ENCODE measurements at regions not wholly inside any gene's neighbourhood (a gene's known extent, or its start where the extent isn't known, plus 50 kb on each side); places are given as distances from the start of the nearest gene placed in this dataset.

DNA sequence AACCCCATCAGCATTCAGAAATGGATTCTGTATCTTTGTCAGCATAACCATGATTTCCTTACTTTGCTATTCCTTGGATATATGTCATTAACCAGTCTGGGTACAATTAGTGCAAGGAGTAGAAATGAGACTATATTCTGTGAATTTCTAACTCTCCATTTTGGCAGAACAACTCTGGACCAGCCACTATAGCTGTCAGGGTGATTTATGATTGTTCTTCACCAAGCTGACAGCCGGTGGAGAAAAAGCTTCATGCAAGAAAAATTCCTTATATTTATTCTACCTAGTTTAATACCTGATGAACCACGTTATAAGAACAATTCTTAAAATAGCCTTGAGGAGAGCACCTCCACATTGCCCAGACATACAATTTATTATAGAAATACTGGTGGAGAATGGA is 431.2 kb upstream of the TCF4 start:
- Histone ChIP-seq H3K27me3 (ENCODE audit: control insufficient read depth in 3 of 3, insufficient read depth in 3 of 3, low read length in 3 of 3) (no peaks in the 10 kb centered on the region), H3K36me3 (ENCODE audit: control insufficient read depth in 3 of 3, insufficient read depth in 3 of 3, low read length in 3 of 3) (no peaks in the 10 kb centered on the region), H3K9me3 (ENCODE audit: control insufficient read depth in 3 of 3, low read length in 3 of 3) (no peaks in the 10 kb centered on the region), H3K9ac (ENCODE audit: low read depth in 1 of 3, low read length in 3 of 3) (no peak overlapping the region), H3K4me3 (ENCODE audit: low read length in 3 of 3) (no peak overlapping the region), H3K4me1 (ENCODE audit: control insufficient read depth in 3 of 3, insufficient read depth in 3 of 3, low read length in 3 of 3) (no peaks in the 10 kb centered on the region), H3K27ac (ENCODE audit: low read depth, low read length) (no peak overlapping the region)

DNA sequence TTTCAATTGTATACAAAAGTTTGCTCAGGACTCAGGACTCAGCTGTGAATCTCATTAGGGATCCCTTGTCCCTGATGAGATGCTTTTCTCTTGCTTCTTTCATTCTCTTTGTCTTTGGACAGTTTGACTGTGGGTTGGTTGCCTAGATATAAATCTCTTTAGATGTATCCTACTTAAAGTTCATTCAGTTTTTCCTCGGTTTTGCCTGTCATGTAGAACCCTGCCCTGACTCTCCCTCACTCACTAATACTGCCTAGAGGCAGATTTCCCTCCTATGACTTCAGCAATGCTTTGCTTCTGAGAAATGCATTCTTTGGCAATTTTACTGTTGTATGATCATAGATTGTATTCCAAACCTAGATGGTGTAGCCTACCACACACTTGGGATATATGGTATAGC is 421.4 kb upstream of the TCF4 start:
- Histone ChIP-seq H3K9ac (ENCODE audit: low read depth in 1 of 3, low read length in 3 of 3) (no peak overlapping the region), H3K4me1 (ENCODE audit: control insufficient read depth in 3 of 3, insufficient read depth in 3 of 3, low read length in 3 of 3) (no peaks in the 10 kb centered on the region), H3K27me3 (ENCODE audit: control insufficient read depth in 3 of 3, insufficient read depth in 3 of 3, low read length in 3 of 3) (no peaks in the 10 kb centered on the region), H3K4me3 (ENCODE audit: low read length in 3 of 3) (no peak overlapping the region), H3K9me3 (ENCODE audit: control insufficient read depth in 3 of 3, low read length in 3 of 3) (no peaks in the 10 kb centered on the region), H3K36me3 (ENCODE audit: control insufficient read depth in 3 of 3, insufficient read depth in 3 of 3, low read length in 3 of 3) (no peaks in the 10 kb centered on the region), H3K27ac (ENCODE audit: low read depth, low read length) (no peak overlapping the region)

DNA sequence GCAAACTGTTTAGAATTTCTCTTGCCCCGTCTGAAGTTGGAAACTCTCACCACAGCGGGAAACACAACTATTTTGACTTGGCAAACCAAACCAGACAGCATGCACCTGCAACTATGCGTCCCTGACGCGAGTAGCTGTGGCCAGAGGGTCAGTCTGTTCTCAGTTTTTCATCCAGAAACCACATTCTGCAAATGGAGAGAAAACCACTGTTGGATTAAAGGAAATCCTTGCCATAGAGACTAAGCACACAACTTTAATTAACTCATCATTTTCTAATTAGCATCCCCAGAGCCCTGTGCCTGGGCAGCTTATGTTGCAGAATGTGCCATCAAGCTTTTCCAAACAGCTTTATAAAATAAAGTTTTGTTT is 415.7 kb upstream of the TCF4 start:
- H3K27me3 ChIP-seq (ENCODE audit: control insufficient read depth in 3 of 3, insufficient read depth in 3 of 3, low read length in 3 of 3), result no peaks in the 10 kb centered on the region

DNA sequence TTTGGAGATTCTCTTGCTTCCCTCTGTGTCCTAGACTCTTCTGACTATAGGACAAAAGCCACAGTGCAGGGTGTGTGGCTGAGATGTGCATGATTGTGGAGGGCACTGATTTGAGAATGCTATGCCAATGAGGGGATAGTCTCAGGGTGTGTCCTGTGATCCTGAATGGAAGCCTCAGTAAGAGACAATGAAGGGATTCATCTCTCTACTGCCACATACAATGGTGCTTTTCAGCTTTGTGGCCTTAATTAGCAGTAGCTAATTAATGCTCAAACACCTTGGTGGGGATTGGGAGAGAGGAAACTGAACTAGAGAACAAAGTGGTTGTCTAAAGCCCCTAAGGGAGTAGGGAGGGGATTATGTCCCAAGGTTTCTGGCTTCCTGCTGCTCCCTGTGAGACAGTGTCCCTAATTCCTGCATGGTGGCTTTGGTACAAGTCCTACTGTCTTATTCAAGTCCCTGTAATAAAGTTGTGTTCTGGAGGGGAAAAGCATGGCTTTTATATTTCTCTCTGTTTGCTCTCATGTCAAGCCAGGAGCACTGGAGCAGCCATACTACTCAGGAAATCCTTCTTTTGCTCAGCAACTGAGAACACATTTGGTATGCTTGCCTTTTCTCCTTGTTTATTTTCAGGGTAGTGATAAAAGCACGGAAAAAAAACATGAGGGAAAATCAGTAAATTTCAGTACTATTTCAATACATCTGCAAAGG is 415.2 kb upstream of the TCF4 start:
- no peak overlapping the region for H3K27ac ChIP-seq (ENCODE audit: low read depth, low read length)

More for the DNA sequence above, 415.7 kb upstream of the TCF4 start:
- H3K36me3 ChIP-seq (ENCODE audit: control insufficient read depth in 3 of 3, insufficient read depth in 3 of 3, low read length in 3 of 3), result no peaks in the 10 kb centered on the region
- H3K9me3 ChIP-seq (ENCODE audit: control insufficient read depth in 3 of 3, low read length in 3 of 3), result no peaks in the 10 kb centered on the region
- H3K27ac ChIP-seq (ENCODE audit: low read depth, low read length), result no peak overlapping the region
- no peak overlapping the region for H3K4me3 ChIP-seq (ENCODE audit: low read length in 3 of 3)
- no peak overlapping the region for H3K9ac ChIP-seq (ENCODE audit: low read depth in 1 of 3, low read length in 3 of 3)
- no peaks in the 10 kb centered on the region for H3K4me1 ChIP-seq (ENCODE audit: control insufficient read depth in 3 of 3, insufficient read depth in 3 of 3, low read length in 3 of 3)

DNA sequence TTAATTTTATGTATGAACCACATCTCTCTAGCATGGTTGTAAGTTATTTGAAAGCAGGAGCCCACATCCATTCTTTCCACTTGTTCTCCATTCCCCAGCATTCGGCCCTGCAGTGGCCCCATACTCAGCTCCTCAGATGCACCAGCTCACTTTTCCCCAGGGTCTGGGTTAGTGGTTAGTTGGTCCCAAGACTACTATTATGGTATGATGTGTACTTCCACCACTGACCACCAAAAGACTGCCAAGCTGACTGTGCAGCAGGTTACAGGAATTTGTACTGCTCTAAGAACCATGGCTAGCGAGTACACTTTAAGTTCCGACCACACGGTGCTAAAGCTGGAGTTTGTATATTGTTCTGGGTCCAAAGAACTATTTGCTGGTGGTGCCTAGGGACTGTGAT is 413.6 kb upstream of the TCF4 start:
- H3K9me3 ChIP-seq (ENCODE audit: control insufficient read depth in 3 of 3, low read length in 3 of 3), result no peaks in the 10 kb centered on the region
- no peak overlapping the region for H3K9ac ChIP-seq (ENCODE audit: low read depth in 1 of 3, low read length in 3 of 3)
- no peak overlapping the region for H3K4me3 ChIP-seq (ENCODE audit: low read length in 3 of 3)
- H3K36me3 ChIP-seq (ENCODE audit: control insufficient read depth in 3 of 3, insufficient read depth in 3 of 3, low read length in 3 of 3), result no peaks in the 10 kb centered on the region
- H3K27ac ChIP-seq (ENCODE audit: low read depth, low read length), result no peak overlapping the region
- H3K27me3 ChIP-seq (ENCODE audit: control insufficient read depth in 3 of 3, insufficient read depth in 3 of 3, low read length in 3 of 3), result no peaks in the 10 kb centered on the region
- peaks cover 0 to 10% (median 6%) of the 10 kb centered on the region in 3 donors for H3K4me1 ChIP-seq (ENCODE audit: control insufficient read depth in 3 of 3, insufficient read depth in 3 of 3, low read length in 3 of 3)

More for the DNA sequence above, 415.2 kb upstream of the TCF4 start:
- no peaks in the 10 kb centered on the region for H3K36me3 ChIP-seq (ENCODE audit: control insufficient read depth in 3 of 3, insufficient read depth in 3 of 3, low read length in 3 of 3)
- no peaks in the 10 kb centered on the region for H3K9me3 ChIP-seq (ENCODE audit: control insufficient read depth in 3 of 3, low read length in 3 of 3)
- H3K4me1 ChIP-seq (ENCODE audit: control insufficient read depth in 3 of 3, insufficient read depth in 3 of 3, low read length in 3 of 3), result peaks cover 0 to 3% (median 0%) of the 10 kb centered on the region in 3 donors
- no peak overlapping the region for H3K4me3 ChIP-seq (ENCODE audit: low read length in 3 of 3)
- H3K9ac ChIP-seq (ENCODE audit: low read depth in 1 of 3, low read length in 3 of 3), result no peak overlapping the region
- no peaks in the 10 kb centered on the region for H3K27me3 ChIP-seq (ENCODE audit: control insufficient read depth in 3 of 3, insufficient read depth in 3 of 3, low read length in 3 of 3)

DNA sequence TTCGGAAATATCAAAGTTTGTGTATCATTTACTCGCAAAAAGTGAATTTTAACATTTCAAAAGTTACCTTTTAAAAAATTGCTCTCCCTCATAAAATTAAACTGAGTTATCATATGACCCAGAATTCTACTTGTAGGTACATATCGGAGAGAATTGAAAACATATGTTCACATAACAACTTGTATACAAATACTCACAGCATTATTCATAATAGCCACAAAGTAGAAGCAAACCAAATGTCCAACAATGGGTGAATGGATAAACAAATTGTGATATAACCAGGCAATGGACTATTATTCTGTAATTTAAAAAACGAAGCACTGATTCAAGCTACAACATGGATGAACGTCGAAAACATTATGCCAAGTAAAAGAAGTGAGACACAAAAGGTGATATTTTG is 412.0 kb upstream of the TCF4 start:
- no peaks in the 10 kb centered on the region for H3K27me3 ChIP-seq (ENCODE audit: control insufficient read depth in 3 of 3, insufficient read depth in 3 of 3, low read length in 3 of 3)
- no peak overlapping the region for H3K27ac ChIP-seq (ENCODE audit: low read depth, low read length)

DNA sequence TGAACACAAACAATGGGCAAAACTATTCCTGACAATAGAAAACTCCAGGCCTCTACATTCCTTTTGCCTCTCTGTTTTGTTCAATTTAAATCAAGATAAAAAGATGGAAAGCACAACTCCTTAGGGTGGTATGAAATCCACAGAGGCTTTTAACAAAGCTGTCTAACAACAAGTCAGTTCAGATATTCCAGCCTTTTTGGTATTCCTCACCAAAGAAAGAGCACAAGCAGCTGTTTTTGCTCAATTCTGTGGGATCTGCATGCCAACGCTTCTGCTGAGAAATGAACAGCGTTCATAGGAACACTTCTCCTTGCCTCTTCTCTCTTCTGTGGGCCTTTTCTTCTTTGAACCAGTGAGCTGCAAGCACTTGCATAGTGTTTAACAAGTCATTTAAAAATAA is 411.6 kb upstream of the TCF4 start:
- Histone ChIP-seq H3K4me3 (ENCODE audit: low read length in 3 of 3) (no peak overlapping the region), H3K36me3 (ENCODE audit: control insufficient read depth in 3 of 3, insufficient read depth in 3 of 3, low read length in 3 of 3) (no peaks in the 10 kb centered on the region), H3K27ac (ENCODE audit: low read depth, low read length) (no peak overlapping the region), H3K27me3 (ENCODE audit: control insufficient read depth in 3 of 3, insufficient read depth in 3 of 3, low read length in 3 of 3) (no peaks in the 10 kb centered on the region), H3K9ac (ENCODE audit: low read depth in 1 of 3, low read length in 3 of 3) (no peak overlapping the region), H3K9me3 (ENCODE audit: control insufficient read depth in 3 of 3, low read length in 3 of 3) (no peaks in the 10 kb centered on the region), H3K4me1 (ENCODE audit: control insufficient read depth in 3 of 3, insufficient read depth in 3 of 3, low read length in 3 of 3) (peaks cover 0 to 10% (median 6%) of the 10 kb centered on the region in 3 donors)

More for the DNA sequence above, 412.0 kb upstream of the TCF4 start:
- Histone ChIP-seq H3K9ac (ENCODE audit: low read depth in 1 of 3, low read length in 3 of 3) (no peak overlapping the region), H3K9me3 (ENCODE audit: control insufficient read depth in 3 of 3, low read length in 3 of 3) (no peaks in the 10 kb centered on the region), H3K4me1 (ENCODE audit: control insufficient read depth in 3 of 3, insufficient read depth in 3 of 3, low read length in 3 of 3) (peaks cover 0 to 10% (median 6%) of the 10 kb centered on the region in 3 donors), H3K4me3 (ENCODE audit: low read length in 3 of 3) (no peak overlapping the region), H3K36me3 (ENCODE audit: control insufficient read depth in 3 of 3, insufficient read depth in 3 of 3, low read length in 3 of 3) (no peaks in the 10 kb centered on the region)

DNA sequence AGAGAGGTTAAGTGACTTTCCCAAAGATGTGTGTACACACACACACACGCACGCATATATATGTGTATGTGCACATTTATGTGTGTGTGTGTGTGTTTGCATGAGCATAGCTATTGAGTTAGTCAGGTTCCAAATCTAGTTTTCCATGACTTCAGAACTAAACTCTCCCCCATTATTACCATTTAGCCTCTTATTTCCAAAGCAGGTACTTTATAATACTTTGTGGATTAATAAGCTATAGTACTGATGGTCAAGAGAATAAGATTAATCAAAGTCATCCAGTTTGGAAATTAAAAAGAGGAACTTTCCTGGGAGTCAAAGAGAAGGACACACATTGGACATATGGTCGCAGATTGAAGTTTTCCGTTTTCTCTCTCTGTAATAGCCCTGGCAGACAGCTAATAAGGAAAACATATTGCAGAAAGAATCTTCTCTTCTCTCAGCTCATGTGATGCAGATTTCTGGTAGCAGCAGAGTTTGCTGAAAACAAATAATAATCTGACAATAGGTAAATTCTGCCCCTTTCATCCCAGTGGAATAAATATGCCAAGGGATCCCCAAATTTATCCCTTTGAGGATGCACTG is 410.9 kb upstream of the TCF4 start:
- no peaks in the 10 kb centered on the region for H3K36me3 ChIP-seq (ENCODE audit: control insufficient read depth in 3 of 3, insufficient read depth in 3 of 3, low read length in 3 of 3)
- no peaks in the 10 kb centered on the region for H3K9me3 ChIP-seq (ENCODE audit: control insufficient read depth in 3 of 3, low read length in 3 of 3)
- no peaks in the 10 kb centered on the region for H3K27me3 ChIP-seq (ENCODE audit: control insufficient read depth in 3 of 3, insufficient read depth in 3 of 3, low read length in 3 of 3)
- H3K4me3 ChIP-seq (ENCODE audit: low read length in 3 of 3), result no peak overlapping the region
- peaks cover 0 to 10% (median 6%) of the 10 kb centered on the region in 3 donors for H3K4me1 ChIP-seq (ENCODE audit: control insufficient read depth in 3 of 3, insufficient read depth in 3 of 3, low read length in 3 of 3)
- H3K27ac ChIP-seq (ENCODE audit: low read depth, low read length), result no peak overlapping the region
- no peak overlapping the region for H3K9ac ChIP-seq (ENCODE audit: low read depth in 1 of 3, low read length in 3 of 3)

DNA sequence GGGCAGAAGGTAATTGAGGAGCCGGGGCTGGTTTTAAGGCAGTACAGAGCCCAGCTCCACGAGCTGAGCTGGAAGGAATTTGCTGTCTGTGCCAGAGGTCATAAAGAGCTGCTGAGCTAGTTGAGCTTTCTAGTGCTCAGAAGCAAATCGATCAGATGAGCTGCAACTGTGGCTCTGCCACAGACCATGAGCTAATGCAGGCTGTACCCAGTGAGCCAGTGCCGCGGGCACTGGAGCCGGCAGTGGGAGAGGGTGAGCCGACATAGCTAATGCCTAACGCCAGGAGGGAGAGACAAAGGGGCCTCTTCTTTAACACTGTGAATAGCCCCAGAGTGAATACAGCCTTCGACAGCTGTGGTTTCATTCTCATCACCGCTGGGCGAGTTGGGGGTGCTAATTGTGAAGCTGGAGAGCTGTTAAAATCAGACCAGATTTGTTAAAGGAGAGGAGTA is 410.1 kb upstream of the TCF4 start:
- no peak overlapping the region for H3K27ac ChIP-seq (ENCODE audit: low read depth, low read length)
- peaks cover 0 to 10% (median 6%) of the 10 kb centered on the region in 3 donors for H3K4me1 ChIP-seq (ENCODE audit: control insufficient read depth in 3 of 3, insufficient read depth in 3 of 3, low read length in 3 of 3)
- H3K4me3 ChIP-seq (ENCODE audit: low read length in 3 of 3), result peak overlapping the region; percentile 3 to 55 (median 35)
- H3K9me3 ChIP-seq (ENCODE audit: control insufficient read depth in 3 of 3, low read length in 3 of 3), result no peaks in the 10 kb centered on the region
- H3K9ac ChIP-seq (ENCODE audit: low read depth in 1 of 3, low read length in 3 of 3), result peak overlapping the region; percentile 11 to 43 (median 35)
- no peaks in the 10 kb centered on the region for H3K27me3 ChIP-seq (ENCODE audit: control insufficient read depth in 3 of 3, insufficient read depth in 3 of 3, low read length in 3 of 3)
- no peaks in the 10 kb centered on the region for H3K36me3 ChIP-seq (ENCODE audit: control insufficient read depth in 3 of 3, insufficient read depth in 3 of 3, low read length in 3 of 3)

DNA sequence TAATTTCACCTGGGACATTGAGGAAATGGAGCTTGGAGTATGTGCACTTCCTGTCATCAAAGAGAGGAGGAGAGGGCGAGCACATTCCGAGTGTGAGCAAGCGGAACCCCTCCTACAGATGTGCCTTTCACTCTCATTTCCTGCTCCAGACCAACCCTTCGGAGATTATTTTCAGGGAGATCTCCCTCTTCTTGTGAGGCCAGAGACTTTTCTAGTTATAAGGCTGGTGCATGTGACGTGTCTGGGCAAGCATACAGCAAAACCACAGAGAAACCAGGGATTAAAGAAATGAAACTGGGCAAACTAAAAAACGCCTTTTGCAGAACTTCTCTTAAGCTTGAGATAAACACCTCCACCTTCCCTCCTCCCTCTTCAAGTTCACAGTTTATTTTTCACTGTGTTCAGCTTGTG is 409.2 kb upstream of the TCF4 start:
- Histone ChIP-seq H3K9me3 (ENCODE audit: control insufficient read depth in 3 of 3, low read length in 3 of 3) (no peaks in the 10 kb centered on the region), H3K4me1 (ENCODE audit: control insufficient read depth in 3 of 3, insufficient read depth in 3 of 3, low read length in 3 of 3) (peaks cover 0 to 10% (median 6%) of the 10 kb centered on the region in 3 donors), H3K4me3 (ENCODE audit: low read length in 3 of 3) (peak overlapping the region in 1 of 3 donors; percentile 20), H3K36me3 (ENCODE audit: control insufficient read depth in 3 of 3, insufficient read depth in 3 of 3, low read length in 3 of 3) (no peaks in the 10 kb centered on the region), H3K27me3 (ENCODE audit: control insufficient read depth in 3 of 3, insufficient read depth in 3 of 3, low read length in 3 of 3) (no peaks in the 10 kb centered on the region), H3K9ac (ENCODE audit: low read depth in 1 of 3, low read length in 3 of 3) (no peak overlapping the region), H3K27ac (ENCODE audit: low read depth, low read length) (no peak overlapping the region)
